ENCODE measurements at regions not wholly inside any gene's neighbourhood (a gene's known extent, or its start where the extent isn't known, plus 50 kb on each side); places are given as distances from the start of the nearest gene placed in this dataset.

DNA sequence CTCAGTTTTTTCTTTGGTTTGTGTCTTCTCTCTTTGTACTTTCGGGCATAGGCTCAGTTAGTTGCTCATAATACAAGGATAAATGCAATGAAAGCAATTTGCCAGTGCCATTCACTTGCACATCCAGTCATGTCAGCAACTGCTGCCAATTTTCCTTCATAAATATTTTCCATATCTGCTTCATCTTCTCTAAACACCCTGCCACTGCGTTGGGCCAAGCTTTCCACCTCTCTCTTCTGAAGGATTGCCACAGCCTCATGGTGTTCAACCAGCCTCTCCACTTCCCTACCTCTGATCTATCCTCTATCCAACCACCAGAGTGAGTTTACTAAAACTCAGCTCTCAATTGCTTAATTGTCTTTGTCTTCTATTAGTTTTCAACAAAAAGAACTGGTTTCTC lies 192.5 kb upstream of the ZNF462 start:
- TF ChIP-seq, protein P1, sequence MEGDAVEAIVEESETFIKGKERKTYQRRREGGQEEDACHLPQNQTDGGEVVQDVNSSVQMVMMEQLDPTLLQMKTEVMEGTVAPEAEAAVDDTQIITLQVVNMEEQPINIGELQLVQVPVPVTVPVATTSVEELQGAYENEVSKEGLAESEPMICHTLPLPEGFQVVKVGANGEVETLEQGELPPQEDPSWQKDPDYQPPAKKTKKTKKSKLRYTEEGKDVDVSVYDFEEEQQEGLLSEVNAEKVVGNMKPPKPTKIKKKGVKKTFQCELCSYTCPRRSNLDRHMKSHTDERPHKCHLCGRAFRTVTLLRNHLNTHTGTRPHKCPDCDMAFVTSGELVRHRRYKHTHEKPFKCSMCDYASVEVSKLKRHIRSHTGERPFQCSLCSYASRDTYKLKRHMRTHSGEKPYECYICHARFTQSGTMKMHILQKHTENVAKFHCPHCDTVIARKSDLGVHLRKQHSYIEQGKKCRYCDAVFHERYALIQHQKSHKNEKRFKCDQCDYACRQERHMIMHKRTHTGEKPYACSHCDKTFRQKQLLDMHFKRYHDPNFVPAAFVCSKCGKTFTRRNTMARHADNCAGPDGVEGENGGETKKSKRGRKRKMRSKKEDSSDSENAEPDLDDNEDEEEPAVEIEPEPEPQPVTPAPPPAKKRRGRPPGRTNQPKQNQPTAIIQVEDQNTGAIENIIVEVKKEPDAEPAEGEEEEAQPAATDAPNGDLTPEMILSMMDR (IDR thresholded peaks at IDR 0.05) = no peak
- TF ChIP-seq POLR2A (IDR thresholded peaks at IDR 0.05) = no peak
